Stimulated activated CD4-positive, alpha-beta T cell treated with anti-CD3 and anti-CD28 coated beads, Interleukin-15, amount 100 ng/mL, for 24 hours (primary cell): ENCODE measurements at regions not wholly inside any gene's neighbourhood (a gene's known extent, or its start where the extent isn't known, plus 50 kb on each side); places are given as distances from the start of the nearest gene placed in this dataset.

Experiments used
- DNase-seq: peaks from one replicate; pipeline ENCODE4 v3.0.0-alpha.2; 2020

DNA sequence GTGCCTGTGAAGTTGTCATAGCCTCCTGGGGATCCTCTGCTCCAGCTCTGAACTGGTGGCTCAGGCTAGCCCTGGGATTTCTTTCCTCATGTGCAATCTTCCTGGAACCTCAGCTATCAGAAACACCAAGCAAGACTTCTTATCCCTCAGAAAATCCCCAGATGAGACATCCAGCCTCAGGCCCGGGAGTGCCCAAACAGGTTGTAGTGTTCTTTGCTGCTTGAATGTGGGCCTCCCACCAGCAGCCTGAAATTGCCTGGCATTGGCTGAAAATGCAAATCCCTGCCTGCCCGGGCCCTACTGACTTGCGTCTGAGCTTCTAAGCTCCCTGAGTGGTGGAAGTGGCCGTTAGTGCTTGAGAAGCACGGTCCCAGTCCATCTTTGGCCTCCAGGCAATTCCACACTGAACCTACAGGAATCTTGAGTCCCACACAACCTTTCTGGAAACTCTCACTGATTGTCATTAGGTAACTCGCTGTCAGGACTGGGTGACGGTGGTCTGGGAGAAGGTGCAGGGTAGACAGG lies 146.8 kb downstream of the ZBTB18 start:
- DNase-seq = no peak

- no peak for DNase-seq
Measured at GRCh38 chr1:244199902-244200301, 148.8 kb downstream of the ZBTB18 start.

DNA sequence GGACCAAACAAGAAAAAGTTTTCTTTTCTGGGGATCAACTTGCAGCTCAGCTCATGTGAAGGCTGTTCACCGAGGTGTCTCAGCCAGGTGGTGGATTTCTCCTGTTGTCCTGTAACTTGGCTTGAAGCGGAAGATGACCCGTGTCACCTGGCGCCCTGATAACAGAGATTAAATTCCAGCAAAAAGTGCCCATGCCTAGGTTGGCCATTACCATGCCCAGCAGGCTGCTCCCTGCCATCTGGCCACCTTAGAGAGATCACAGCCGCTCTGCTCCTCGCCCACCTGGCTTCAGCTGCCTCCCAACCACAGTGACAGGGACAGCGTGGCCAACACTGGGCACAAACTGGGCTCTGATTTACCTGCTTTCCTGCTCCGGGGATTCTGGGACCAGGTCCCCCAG lies 149.5 kb downstream of the ZBTB18 start:
- DNase-seq = no peak

GRCh38 chr1:244201750-244202149 lies 150.7 kb downstream of the ZBTB18 start:
- no peak for DNase-seq

- no peak for DNase-seq
Measured at GRCh38 chr1:244204004-244204403, 152.9 kb downstream of the ZBTB18 start.

DNA sequence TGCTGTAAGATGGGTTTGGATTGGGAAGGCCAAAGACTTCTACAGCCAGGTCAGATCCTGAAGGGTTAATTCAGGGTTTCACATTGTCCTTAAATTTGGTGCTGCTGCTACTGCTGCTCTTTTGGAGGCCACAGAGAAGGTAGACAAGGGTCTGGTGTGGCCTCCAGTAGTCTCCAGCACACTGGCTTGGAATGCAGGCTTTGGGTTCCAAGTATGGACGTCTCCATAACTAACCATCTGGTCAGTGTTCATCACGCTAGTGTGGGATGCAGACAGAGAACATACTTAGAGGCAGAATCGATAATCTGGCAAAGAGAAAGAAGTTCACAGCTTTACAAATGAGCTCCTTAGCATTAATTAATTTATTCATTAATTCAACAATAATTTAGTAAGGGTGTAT lies 154.1 kb downstream of the ZBTB18 start:
- DNase-seq = no peak

DNA sequence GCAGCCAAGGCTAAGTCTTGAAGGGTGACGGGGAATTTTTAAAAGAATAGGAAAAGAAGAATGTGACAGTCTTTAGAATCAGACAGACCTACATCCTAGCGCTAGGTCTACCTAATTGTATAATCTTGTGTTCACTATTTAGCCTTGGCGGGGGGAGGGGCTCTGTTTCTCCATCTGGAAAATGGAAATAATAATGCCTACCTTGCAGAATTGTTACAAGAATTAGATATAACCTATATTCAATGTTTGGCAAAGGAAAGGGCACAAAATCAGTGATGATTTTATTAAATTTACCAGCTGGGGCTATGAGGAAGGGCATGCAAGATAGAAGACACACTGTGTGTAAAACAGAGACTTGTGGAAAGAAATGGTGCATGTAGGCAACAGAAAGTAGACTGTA lies 154.8 kb downstream of the ZBTB18 start:
- no peak for DNase-seq

GRCh38 chr1:244207042-244207934 lies 156.2 kb downstream of the ZBTB18 start:
- DNase-seq = no peak

DNA sequence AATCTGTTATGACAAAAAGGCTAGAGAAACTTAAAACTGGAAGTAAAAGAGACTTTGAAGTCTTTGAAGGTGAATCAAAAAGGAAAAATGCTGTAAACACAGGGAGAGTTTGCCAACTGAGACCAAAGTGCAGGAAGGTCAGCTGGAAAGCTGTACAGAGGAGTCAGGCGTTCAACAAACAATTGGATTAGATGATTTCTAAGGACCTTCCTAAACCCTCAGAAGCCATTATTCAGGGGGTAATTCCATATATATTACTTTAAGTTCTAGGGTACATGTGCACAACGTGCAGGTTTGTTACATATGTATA lies 156.8 kb downstream of the ZBTB18 start:
- DNase-seq = no peak

DNA sequence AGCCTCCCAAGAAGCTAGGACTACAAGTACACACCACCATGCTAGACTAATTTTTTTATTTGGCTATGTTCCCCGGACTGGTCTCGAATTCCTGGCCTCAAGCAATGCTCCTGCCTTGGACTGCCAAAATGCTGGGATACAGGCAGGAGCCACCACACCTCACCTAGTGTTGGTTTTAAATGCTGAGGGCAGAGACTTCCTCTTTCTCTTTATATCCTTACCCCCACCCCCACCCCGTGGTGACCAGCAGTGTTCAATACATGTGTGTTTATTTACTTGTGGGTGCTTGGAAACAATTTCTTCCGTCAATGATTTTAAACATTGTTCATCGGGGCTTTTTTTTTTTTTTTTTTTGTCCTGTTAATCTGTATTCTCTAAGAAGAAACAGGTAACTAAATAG lies 158.9 kb downstream of the ZBTB18 start:
- DNase-seq = no peak

GRCh38 chr1:244210884-244211558 lies 159.9 kb downstream of the ZBTB18 start:
- DNase-seq = peak; percentile 6

GRCh38 chr1:244211559-244211944 lies 160.5 kb downstream of the ZBTB18 start:
- no peak for DNase-seq

GRCh38 chr1:244212219-244212618 lies 161.1 kb downstream of the ZBTB18 start:
- DNase-seq = no peak

DNA sequence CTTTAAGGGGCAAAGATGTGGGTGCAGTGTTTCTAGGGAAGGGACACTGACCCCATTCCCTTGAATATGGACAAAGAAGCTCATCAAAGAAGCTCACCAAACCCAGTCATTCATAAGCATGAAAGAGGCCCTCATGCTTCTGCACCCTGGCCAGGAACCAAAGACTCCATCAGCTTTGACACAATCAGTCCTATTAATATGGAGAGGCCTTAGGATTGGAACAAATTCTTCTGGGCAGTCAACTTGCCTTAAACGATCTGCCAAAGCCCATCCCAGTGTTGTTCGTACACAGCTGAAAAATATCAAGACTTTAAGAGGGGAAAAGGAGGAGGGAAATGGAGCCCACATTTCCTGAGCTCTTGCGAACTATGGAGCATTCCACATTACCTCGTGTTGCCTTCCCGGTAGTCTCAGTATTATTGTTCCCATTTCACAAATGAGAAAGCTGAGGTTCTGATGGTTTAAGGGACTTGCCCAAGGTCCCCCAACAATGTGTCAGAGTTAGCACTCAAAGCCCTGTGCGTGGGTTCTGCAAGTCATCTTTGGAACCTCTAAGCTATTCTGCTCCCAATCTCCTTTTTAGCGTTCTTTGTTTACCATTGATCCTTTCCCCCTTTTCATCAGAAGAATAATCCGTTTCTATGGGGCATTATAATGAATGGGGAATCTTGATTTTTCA lies 161.9 kb downstream of the ZBTB18 start:
- no peak for DNase-seq

GRCh38 chr1:244214009-244214967 lies 163.2 kb downstream of the ZBTB18 start:
- DNase-seq = no peak

GRCh38 chr1:244216836-244217235 lies 165.8 kb downstream of the ZBTB18 start:
- no peak for DNase-seq

GRCh38 chr1:244217711-244218110 lies 166.6 kb downstream of the ZBTB18 start:
- no peak for DNase-seq

DNA sequence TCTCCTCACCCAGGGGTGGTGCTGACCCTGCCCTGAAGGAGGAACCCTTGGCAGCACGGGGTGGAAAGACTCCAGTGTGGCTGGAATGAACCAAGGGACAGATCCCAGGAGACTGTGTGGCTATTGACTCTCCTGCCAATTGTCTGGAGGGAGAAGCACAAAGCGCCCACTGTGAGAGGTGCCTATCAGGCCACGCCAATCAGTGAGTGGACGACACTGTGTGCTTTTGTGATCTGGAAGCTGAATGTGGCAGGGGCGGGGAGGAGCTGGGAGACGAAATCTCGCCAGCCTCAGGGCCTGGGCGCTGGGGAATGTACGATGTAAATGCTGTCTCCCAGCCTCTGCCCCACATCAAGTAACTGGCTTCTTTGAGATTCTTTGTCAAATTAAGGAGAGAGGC lies 167.1 kb downstream of the ZBTB18 start:
- no peak for DNase-seq

GRCh38 chr1:244219149-244219548 lies 168.1 kb downstream of the ZBTB18 start:
- DNase-seq = no peak

DNA sequence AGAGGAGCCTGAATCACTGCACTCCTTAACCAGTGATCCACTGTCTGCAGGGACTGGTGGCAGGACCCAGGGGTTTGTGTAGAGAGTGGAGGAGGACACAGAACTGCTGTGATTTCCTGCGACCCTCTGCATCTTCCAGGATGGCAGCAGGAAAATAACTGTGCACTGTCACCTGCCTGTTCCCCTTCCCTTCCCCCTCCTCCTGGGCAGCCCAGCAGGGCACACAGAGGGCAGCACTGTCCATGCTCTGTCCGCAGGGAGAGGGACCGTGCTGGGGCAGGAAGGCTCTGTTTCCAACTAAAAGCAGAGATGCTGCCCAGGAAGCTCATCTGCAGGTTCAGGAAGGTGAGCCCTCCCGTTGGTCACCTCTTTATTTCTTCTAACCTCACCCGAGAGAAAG lies 168.7 kb downstream of the ZBTB18 start:
- no peak for DNase-seq

DNA sequence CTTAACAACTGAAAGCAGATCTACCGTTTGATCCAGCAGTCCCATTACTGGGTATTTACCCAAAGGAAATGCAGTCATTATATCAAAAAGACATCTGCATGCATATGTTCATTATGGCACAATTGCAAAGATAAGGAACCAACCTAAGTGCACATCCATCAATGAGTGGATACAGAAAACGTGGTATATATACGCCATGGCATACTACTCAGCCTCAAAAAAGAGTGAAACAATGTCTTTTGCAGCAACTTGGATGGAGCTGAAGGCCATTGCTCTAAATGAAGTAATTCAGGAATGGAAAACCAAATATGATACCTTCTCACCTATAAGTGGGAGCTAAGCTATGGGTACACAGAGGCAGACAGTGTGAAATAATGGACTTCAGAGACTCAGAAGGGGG lies 169.3 kb downstream of the ZBTB18 start:
- DNase-seq = no peak

DNA sequence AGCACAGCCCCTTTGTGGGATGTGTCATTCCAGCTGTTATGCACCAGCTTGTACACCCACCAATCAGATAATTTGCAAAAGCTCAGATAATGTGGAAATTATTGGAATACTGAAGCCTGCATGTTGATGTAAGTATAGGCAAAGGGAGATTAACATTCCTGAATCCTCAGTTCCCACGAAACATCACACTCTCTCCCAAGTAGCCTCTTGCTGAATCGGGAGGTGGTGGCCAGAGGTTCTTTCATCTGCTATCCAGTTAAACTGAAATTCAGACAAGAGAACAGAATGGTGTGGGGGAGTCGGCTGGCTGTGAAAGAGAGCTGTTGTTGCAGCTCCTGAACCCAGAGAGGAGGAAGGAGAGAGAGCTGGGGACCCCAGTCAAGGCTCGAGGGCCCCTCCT lies 170.9 kb downstream of the ZBTB18 start:
- DNase-seq = no peak
